Hepatocyte (in vitro differentiated cells): ENCODE measurements at regions not wholly inside any gene's neighbourhood (a gene's known extent, or its start where the extent isn't known, plus 50 kb on each side); places are given as distances from the start of the nearest gene placed in this dataset.

Experiments used
- DNase-seq: peaks from one replicate; pipeline ENCODE4 v3.0.0-alpha.2; 2016; ENCODE audit warnings: low spot score
- H2AFZ ChIP-seq: fragments of 200-600 bp; sonication (generic); 2 replicates; pipeline ENCODE4 v1.6.0; 2016; ENCODE audit warnings: antibody characterized with exemption, mild to moderate bottlenecking
- H3K27ac ChIP-seq: fragments of 200-600 bp; sonication (generic); 2 replicates; pipeline ENCODE4 v1.5.1; 2016; ENCODE audit warnings: mild to moderate bottlenecking
- H3K27me3 ChIP-seq: fragments of 200-600 bp; sonication (generic); 2 replicates; pipeline ENCODE4 v1.6.1; 2016
- H3K36me3 ChIP-seq: fragments of 200-600 bp; sonication (generic); replicated peaks from 2 replicates; pipeline ENCODE4 v1.5.1; 2016; ENCODE audit warnings: low read depth; ENCODE audit not compliant: insufficient read depth
- H3K4me1 ChIP-seq: fragments of 200-600 bp; sonication (generic); 2 replicates; pipeline ENCODE4 v1.5.1; 2016; ENCODE audit warnings: mild to moderate bottlenecking, moderate library complexity; ENCODE audit not compliant: insufficient read depth
- H3K4me2 ChIP-seq: fragments of 200-600 bp; sonication (generic); 2 replicates; pipeline ENCODE4 v1.6.0; 2016
- H3K4me3 ChIP-seq: fragments of 200-600 bp; sonication (generic); 2 replicates; pipeline ENCODE4 v1.5.1; 2016; ENCODE audit warnings: mild to moderate bottlenecking
- H3K79me2 ChIP-seq: fragments of 200-600 bp; sonication (generic); 2 replicates; pipeline ENCODE4 v1.6.0; 2017; ENCODE audit warnings: mild to moderate bottlenecking
- H3K9me2 ChIP-seq: fragments of 200-600 bp; sonication (generic); replicated peaks from 2 replicates; pipeline ENCODE4 v1.6.0; 2017; ENCODE audit warnings: mild to moderate bottlenecking; ENCODE audit not compliant: insufficient read depth
- H3K9me3 ChIP-seq: fragments of 200-600 bp; sonication (generic); 2 replicates; pipeline ENCODE4 v1.5.1; 2016; ENCODE audit warnings: low read depth, mild to moderate bottlenecking
- H4K20me1 ChIP-seq: fragments of 200-600 bp; sonication (generic); 2 replicates; pipeline ENCODE4 v1.6.0; 2016; ENCODE audit warnings: mild to moderate bottlenecking; ENCODE audit not compliant: insufficient read depth, poor library complexity, severe bottlenecking
- EZH2 ChIP-seq: fragments of 200-600 bp; sonication (generic); IDR thresholded peaks from 2 replicates; pipeline ENCODE4 v1.6.1; 2016; ENCODE audit warnings: antibody characterized with exemption, mild to moderate bottlenecking, borderline replicate concordance
- EZH2phosphoT487 ChIP-seq: fragments of 200-600 bp; sonication (generic); IDR thresholded peaks from one replicate; pipeline ENCODE4 v1.6.1; 2018; ENCODE audit warnings: antibody characterized with exemption, mild to moderate bottlenecking, low read depth, moderate library complexity; ENCODE audit not compliant: unreplicated experiment, severe bottlenecking
- WGBS: methylation state at CpG from one replicate; pipeline ENCODE4 v1.1.6; 2016; ENCODE audit warnings: low lambda C conversion rate; ENCODE audit errors: missing lambda C conversion rate; 5-methylcytosine and 5-hydroxymethylcytosine counted together
- TF ChIP-seq, protein P1 (sequence below): fragments of 200-600 bp; sonication (generic); IDR thresholded peaks from 2 replicates; pipeline ENCODE4 v1.5.1; 2016; ENCODE audit warnings: antibody characterized with exemption, mild to moderate bottlenecking; ENCODE audit not compliant: poor library complexity

DNA sequence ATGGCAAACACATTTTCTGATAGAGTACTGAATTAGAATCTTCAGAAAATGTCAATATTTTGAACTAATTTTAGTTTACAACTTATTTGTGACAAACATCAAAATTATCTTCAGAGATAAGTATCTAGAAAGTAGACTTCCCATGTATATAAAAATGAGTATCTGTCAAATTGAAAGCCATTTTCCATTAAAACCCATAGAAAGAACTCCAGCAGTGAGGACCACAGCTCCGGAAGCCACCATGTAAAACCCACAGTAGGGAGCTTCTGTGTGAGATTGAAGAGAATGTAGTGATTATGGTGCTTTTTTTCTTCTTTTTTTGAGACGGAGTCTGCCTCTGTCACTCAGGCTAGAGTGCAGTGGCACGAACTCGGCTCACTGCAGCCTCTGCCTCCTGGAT is 687.0 kb downstream of the TYW1 start:
- Histone ChIP-seq H3K4me3 (no peak overlapping the region), H3K9me2 (no peaks in the 10 kb centered on the region), H2AFZ (no peak overlapping the region), H3K9me3 (no peaks in the 10 kb centered on the region), H3K27ac (no peak overlapping the region), H3K4me1 (no peaks in the 10 kb centered on the region), H3K27me3 (no peaks in the 10 kb centered on the region), H4K20me1 (no peaks in the 10 kb centered on the region), H3K79me2 (no peaks in the 10 kb centered on the region), H3K4me2 (no peak overlapping the region), H3K36me3 (no peaks in the 10 kb centered on the region)
- WGBS, result 88% methylated on average over 4 of the region's 4 CpGs
- DNase-seq, result no peak
- TF ChIP-seq, protein P1, sequence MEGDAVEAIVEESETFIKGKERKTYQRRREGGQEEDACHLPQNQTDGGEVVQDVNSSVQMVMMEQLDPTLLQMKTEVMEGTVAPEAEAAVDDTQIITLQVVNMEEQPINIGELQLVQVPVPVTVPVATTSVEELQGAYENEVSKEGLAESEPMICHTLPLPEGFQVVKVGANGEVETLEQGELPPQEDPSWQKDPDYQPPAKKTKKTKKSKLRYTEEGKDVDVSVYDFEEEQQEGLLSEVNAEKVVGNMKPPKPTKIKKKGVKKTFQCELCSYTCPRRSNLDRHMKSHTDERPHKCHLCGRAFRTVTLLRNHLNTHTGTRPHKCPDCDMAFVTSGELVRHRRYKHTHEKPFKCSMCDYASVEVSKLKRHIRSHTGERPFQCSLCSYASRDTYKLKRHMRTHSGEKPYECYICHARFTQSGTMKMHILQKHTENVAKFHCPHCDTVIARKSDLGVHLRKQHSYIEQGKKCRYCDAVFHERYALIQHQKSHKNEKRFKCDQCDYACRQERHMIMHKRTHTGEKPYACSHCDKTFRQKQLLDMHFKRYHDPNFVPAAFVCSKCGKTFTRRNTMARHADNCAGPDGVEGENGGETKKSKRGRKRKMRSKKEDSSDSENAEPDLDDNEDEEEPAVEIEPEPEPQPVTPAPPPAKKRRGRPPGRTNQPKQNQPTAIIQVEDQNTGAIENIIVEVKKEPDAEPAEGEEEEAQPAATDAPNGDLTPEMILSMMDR, result no peak
- TF ChIP-seq EZH2 (no peak), EZH2phosphoT487 (no peak)

DNA sequence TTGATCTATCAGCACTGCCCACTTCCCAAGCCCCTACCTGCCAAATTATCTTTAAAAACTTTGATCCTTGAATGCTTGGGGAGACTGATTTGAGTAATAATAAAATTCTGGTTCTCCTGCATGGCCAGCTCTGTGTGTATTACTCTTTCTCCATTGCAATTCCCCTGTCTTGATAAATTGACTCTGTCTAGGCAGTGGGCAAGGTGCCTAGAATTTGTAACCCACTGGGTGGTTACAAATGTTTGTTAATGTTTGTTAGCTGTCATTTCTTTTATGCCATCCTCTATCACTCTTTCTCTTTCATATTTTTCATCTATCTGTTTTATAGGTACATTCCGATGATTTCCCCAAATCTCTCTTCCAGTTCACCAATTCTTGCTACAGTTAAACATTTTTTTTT is 694.1 kb downstream of the TYW1 start:
- Histone ChIP-seq H3K36me3 (no peaks in the 10 kb centered on the region), H3K4me1 (no peaks in the 10 kb centered on the region), H4K20me1 (no peaks in the 10 kb centered on the region), H3K27ac (no peak overlapping the region), H2AFZ (no peak overlapping the region), H3K27me3 (no peaks in the 10 kb centered on the region), H3K79me2 (no peaks in the 10 kb centered on the region), H3K4me2 (no peak overlapping the region), H3K9me3 (no peaks in the 10 kb centered on the region), H3K4me3 (no peak overlapping the region), H3K9me2 (no peaks in the 10 kb centered on the region)
- no peak for TF ChIP-seq EZH2phosphoT487
- TF ChIP-seq, protein P1, result no peak
- TF ChIP-seq EZH2, result no peak
- DNase-seq, result no peak
- 97% methylated on average over 1 of the region's 1 CpG for WGBS

DNA sequence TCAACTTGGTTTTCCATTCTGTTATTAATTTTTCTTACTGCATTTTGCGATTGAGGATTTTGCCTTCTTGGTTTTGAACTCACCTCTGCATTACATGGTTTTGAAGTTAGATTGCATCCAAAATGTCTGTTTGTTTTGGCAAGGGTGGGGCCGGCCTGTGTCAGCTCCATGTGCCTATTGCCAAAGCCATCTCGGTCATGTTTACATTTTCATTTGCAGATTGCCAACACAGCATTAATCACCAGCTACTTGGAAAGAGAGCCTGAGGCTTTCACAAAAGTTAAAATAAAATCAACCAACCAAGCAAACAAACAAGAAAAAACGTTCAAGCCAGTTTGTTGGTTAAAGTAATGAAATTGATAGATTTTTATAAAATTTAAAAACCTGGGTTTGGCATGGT is 695.8 kb downstream of the TYW1 start:
- no peak overlapping the region for H2AFZ ChIP-seq
- no peaks in the 10 kb centered on the region for H3K79me2 ChIP-seq
- H3K4me1 ChIP-seq, result no peaks in the 10 kb centered on the region
- no peaks in the 10 kb centered on the region for H3K27me3 ChIP-seq
- no peak overlapping the region for H3K27ac ChIP-seq
- no peak for DNase-seq
- H3K9me2 ChIP-seq, result no peaks in the 10 kb centered on the region
- no peaks in the 10 kb centered on the region for H4K20me1 ChIP-seq
- WGBS, result 70% methylated on average over 4 of the region's 4 CpGs
- no peaks in the 10 kb centered on the region for H3K36me3 ChIP-seq
- TF ChIP-seq, protein P1, result no peak
- no peak for TF ChIP-seq EZH2
- no peak for TF ChIP-seq EZH2phosphoT487
- no peak overlapping the region for H3K4me2 ChIP-seq
- no peaks in the 10 kb centered on the region for H3K9me3 ChIP-seq
- H3K4me3 ChIP-seq, result no peak overlapping the region

DNA sequence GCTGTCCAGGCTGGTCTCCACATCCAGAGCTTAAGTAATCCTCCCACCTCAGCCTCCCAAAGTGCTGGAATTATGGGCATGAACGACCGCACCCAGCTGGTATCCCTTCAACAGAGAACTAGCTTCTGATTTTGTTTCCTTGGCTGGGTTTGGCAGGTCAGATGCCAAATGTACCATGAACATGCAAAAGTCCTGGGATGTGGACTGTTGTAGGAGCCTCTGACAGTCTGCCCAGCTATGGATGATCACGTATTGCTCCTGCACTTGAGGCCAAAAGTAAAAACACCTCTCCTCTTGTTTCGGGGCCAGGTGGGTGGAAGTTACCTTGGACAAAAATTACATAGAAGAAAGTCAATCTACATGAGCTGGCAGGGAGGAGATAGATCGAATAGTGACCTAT is 699.5 kb downstream of the TYW1 start:
- Histone ChIP-seq H2AFZ (no peak overlapping the region), H3K36me3 (no peaks in the 10 kb centered on the region), H3K79me2 (no peaks in the 10 kb centered on the region), H4K20me1 (no peaks in the 10 kb centered on the region), H3K4me1 (no peaks in the 10 kb centered on the region), H3K9me3 (no peaks in the 10 kb centered on the region), H3K27me3 (no peaks in the 10 kb centered on the region), H3K4me2 (no peak overlapping the region), H3K4me3 (no peak overlapping the region), H3K27ac (no peak overlapping the region), H3K9me2 (no peaks in the 10 kb centered on the region)
- 90% methylated on average over 5 of the region's 5 CpGs for WGBS
- no peak for DNase-seq
- no peak for TF ChIP-seq EZH2
- TF ChIP-seq, protein P1, result no peak
- no peak for TF ChIP-seq EZH2phosphoT487
